ENCODE measurements at regions not wholly inside any gene's neighbourhood (a gene's known extent, or its start where the extent isn't known, plus 50 kb on each side); places are given as distances from the start of the nearest gene placed in this dataset.
"Not testable (repeated sequence)": the region's sequence is repeated elsewhere in the genome, so short reads cannot be mapped to it uniquely, and the experiment has no call there.

GRCh38 chr3:5476403-5476802 is 288.9 kb downstream of the EDEM1 start:
- DNase-seq (ENCODE audit: low read depth) = no peak

DNA sequence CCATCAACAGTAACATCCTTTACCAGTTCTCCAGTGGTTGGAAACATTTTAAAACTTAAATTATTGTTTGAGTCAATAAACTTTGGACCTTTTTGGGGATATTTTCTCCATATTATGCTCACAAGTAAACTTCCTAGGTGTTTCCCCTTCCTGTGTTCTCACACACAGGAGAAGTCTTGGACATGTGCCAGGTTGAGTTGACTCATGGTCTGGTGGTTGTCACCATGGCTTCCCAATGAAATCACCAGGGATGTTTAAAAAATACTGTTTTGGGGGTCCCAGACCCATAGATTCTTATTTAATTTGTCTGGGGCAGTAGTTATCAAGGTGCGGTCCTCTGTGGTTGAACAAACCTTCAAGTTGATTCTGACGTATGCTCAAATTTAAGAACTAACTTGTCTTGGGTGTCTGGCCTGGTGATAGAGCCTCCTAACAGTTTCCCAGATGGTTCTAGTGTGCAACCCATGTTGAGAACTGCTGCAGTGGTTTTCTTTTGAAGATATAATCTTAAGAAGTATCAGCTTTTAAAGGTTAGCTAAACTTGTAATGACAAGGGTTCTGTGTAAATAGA is 291.8 kb downstream of the EDEM1 start:
- no peak for DNase-seq (ENCODE audit: low read depth)

- no peak for DNase-seq (ENCODE audit: low read depth)
Measured at GRCh38 chr3:5480190-5480589, 292.7 kb downstream of the EDEM1 start.

DNA sequence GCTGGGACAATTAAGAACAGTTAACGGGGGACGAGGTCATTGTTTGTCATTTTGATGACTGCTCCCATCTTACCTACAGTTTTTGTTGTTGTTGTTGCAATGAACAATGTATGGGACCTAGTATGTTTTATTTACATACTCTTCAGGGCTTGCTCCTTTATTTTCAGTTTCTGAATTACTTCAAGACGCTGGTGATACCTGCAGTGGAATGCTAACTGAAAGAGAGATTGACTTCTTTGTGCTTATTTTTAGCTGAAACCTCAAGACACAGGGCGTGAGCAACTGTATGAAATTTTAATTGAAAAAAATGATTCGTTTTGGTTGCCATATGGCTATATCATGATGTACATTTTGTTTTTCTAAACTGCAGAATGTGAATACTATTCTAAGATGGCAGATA is 297.9 kb downstream of the EDEM1 start:
- DNase-seq (ENCODE audit: low read depth) = no peak

DNA sequence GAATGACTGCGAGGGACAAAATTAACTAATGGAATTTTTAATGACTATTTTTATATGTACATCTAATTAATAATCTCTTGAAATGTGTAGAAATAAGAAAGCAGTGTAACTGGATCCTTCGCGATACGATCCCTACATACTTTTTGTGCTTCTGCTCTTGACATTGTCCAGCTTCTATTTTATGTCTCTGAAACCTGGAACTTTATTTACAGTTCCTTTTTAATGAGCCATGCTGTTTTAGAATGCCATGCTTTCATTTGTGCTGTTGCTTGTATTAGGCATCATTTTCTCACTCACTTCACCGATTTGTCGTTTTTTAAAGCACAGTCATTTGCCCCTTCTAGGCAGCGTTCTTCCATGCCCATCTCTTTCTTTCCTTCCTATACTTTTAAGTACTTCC is 301.3 kb downstream of the EDEM1 start:
- no peak for DNase-seq (ENCODE audit: low read depth)

DNA sequence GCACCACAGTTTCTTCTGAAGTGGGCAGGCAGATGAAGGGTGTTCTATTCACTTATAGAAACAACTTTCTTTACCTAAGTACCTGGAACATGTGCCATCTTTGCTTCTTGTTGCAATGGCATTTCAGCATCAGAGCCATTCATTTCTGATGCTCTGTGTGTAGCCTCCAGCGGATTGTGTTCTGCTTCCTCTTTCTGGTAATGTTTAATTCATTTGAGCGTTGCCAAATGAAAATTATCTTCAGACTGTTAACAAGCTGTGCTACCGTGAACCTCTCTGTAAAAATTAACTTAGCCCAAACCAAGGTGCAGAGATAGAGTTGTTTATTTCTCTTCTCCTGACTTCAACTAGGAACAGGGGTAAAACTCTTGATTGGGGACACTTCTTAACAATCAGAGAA is 302.0 kb downstream of the EDEM1 start:
- DNase-seq (ENCODE audit: low read depth) = no peak

DNA sequence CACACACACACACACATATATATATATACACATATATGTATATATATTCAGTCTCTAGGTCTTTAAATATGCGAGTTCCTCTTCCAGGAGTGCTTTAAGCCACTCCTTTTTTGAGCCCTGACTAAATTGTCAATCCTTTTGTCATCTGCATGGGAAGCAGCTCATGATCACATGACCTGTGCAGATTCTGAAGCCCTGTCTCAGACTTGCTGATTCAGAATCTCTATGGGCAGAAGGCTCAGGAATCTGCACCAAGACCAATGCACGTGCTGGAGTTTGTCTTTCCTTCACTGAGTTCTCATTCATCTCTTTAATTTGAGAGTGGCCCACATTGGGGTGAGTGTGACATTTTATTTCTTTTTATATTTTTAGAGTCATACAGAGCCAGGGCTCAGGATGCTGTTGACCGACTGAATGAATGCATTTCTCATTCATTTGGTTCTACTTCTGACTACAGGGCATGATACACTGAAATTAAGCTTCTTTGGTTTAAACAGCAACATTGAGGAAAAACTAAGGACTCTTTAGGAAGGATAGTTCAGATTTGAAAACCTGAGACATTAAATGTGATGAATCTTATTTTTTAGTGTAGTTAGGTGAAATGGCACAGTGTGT is 307.5 kb downstream of the EDEM1 start:
- DNase-seq (ENCODE audit: low read depth) = no peak

DNA sequence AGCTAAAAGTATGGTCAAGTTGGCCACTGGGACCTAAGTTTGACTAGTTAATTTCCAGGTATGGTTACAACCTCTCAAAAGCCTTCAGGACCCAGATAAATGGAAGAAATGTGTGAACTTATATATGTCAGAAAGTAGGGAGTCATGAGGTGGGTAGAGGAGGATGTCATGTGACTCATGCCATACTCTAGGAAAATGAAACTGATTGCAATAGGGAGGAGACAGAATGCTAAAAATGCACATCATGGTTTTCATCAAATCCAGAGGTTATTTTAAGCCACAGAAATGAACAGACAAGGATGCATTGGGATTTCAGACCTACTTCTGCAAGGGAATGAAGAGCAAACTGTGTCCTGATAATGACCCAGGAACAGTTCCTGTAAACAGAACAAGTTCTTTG is 310.0 kb downstream of the EDEM1 start:
- DNase-seq (ENCODE audit: low read depth) = no peak

- no peak for DNase-seq (ENCODE audit: low read depth)
Measured at GRCh38 chr3:5498981-5499380, 311.5 kb downstream of the EDEM1 start.

GRCh38 chr3:5499404-5499803 is 311.9 kb downstream of the EDEM1 start:
- no peak for DNase-seq (ENCODE audit: low read depth)

- no peak for DNase-seq (ENCODE audit: low read depth)
Measured at GRCh38 chr3:5503136-5503535, 315.6 kb downstream of the EDEM1 start.

- DNase-seq (ENCODE audit: low read depth) = no peak
Measured at GRCh38 chr3:5504135-5504534, 316.6 kb downstream of the EDEM1 start.

DNA sequence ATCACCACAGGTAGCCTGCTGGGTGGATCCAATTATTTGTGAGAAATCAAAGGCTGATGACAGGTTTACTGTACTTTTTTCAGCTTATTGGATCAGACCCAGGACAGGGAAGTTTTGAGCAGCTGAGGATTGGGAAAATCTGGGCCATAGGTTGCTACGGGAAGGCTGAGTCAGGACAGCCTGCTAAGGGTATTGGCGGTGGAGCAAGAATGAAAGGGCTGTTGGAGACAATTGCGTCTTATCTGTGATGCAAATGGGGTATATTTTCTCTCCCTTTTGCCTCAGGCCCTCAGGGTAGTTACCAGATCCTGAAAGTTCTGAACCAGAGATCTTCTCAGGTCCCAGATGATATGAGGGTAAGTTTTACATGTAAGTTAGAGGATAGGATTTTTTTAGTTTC is 317.7 kb downstream of the EDEM1 start:
- no peak for DNase-seq (ENCODE audit: low read depth)

- DNase-seq (ENCODE audit: low read depth) = no peak
Measured at GRCh38 chr3:5505997-5506396, 318.5 kb downstream of the EDEM1 start.

DNA sequence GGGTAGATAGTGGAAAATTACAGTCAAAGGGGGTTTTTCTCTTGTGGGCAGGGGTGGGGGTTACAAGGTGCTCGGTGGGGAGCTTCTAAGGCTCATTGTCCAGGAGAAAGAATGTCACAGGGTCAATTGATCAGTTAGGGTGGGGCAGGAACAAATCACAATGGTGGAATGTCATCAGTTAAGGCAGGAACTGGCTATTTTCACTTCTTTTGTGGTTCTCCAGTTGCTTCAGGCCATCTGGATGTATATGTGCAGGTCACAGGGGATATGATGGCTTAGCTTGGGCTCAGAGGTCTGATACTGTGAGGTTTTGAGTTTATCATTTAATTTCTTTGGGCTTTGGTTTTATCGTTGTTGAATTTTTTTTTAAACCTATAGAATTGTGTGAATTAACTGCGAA is 321.4 kb downstream of the EDEM1 start:
- not testable (repeated sequence) for DNase-seq (ENCODE audit: low read depth)

- DNase-seq (ENCODE audit: low read depth) = no peak
Measured at GRCh38 chr3:5510300-5510699, 322.8 kb downstream of the EDEM1 start.

DNA sequence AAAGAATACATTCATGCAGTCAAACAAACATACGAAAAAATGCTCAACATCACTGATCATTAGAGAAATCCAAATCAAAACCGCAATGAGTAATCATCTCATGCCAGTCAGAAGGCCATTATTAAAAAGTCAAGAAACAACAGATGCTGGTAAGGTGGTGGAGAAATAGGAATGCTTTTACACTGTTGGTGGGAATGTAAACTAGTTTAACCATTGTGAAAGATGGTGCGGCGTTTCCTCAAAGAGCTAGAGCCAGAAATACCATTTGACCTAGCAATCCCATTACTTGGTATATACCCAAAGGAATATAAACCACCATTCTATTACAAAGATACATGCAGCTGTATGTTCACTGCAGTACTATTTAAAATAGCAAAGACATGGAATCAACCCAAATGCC is 330.4 kb downstream of the EDEM1 start:
- DNase-seq (ENCODE audit: low read depth) = no peak

DNA sequence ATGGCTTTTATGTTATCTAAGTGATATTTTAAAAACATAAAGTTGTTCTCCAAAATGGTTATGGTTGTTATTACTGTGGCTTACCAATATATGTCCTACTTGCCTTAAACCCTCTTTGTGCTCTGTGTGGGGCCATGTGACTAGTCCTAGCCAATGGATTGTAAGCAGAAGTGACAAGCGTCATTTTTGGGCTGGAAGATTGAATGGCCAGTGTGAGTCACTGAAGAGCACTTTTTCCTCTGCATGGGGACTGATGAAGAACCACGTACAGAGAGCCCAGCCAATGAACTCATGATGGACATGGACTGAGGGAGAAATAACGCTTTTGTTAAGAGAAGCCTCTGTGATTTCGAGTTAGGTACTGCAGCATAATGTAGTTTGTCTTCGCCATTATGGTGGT is 332.7 kb downstream of the EDEM1 start:
- DNase-seq (ENCODE audit: low read depth) = no peak

DNA sequence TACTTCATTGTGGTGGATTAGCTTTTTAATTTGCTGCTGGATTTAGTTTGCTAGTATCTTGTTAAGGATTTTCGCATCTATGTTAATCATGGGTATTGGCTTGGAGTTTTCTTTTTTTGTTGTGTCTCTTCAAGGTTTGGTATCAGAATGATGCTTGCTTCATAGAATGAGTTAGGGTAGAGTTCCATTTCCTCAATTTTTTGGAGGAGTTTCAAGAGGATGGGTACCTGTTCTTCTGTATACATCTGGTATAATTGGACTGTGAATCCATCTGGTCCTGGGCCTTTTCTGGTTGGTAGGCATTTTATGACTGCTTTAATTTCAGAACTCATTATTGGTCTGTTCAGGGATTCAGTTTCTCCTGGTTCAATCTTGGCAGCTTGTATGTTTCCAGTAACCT is 335.6 kb downstream of the EDEM1 start:
- no peak for DNase-seq (ENCODE audit: low read depth)

DNA sequence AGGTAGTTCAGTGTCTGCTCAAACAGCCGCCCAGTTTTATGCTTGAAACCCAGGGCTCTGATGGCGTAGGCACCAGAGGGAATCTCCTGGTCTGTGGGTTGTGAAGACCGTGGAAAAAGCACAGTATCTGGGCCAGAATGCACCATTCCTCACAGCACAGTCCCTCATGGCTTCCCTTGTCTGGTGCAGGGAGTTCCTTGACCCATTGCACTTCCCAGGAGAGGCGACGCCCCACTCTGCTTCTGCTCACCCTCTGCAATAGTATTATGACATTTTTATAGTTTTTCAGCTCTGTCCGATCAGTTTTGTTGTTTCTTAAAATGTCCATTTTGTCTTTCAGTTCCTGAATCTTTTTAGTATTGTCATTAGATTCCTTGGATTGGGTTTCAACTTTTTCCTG is 343.5 kb downstream of the EDEM1 start:
- no peak for DNase-seq (ENCODE audit: low read depth)

GRCh38 chr3:5531741-5532290 is 344.3 kb downstream of the EDEM1 start:
- DNase-seq (ENCODE audit: low read depth) = no peak

- no peak for DNase-seq (ENCODE audit: low read depth)
Measured at GRCh38 chr3:5540532-5540931, 353.0 kb downstream of the EDEM1 start.

DNA sequence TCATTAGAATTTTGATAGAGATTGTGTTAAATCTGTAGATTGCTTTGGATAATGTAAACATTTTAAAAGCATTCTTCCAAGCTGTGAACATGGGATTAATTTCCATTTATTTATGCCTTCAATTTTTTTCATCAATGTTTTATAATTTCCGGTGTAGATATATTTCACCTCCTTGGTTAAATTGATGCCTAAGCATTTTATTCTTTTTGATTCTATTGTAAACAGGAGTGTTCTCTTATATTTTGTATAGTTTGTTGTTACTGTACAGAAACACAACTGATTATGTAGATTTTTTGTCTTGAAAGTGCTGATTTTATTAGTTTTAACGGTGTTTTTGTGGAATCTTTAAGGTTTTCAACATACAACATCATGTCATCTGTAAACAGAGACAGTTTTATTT is 355.0 kb downstream of the EDEM1 start:
- no peak for DNase-seq (ENCODE audit: low read depth)

DNA sequence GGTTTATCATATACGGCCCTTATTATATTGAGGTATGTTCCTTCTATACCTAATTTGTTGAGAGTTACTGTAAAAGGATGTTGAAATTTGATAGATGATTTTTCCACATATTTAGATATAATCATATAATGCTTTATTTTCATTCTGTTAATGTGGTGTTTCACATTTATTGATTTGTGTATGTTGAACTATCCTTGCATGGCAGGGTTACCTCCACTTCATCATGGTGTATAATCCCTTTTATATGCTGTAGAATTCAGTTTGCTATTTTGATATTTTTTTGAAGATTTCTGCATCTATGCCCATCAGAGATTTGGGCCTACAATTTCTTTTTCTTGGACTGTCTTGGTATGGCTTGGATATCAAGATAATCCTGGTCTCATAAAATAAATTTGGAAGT is 355.5 kb downstream of the EDEM1 start:
- no peak for DNase-seq (ENCODE audit: low read depth)

Data from stimulated activated CD8-positive, alpha-beta memory T cell treated with anti-CD3 and anti-CD28 coated beads, Interleukin-12 subunit alpha, Interleukin-12 subunit beta, amount 100 ng/mL, for 4 hours (primary cell).